HG03575 (cell line): ENCODE measurements at regions not wholly inside any gene's neighbourhood (a gene's known extent, or its start where the extent isn't known, plus 50 kb on each side); places are given as distances from the start of the nearest gene placed in this dataset.

Experiments used
- ATAC-seq: cut with Tn5 transposase; IDR thresholded peaks from one replicate; pipeline ENCODE4 v1.9.1; 2021; ENCODE audit not compliant: unreplicated experiment, insufficient number of reproducible peaks, low FRiP score; ENCODE audit errors: extremely low read depth

DNA sequence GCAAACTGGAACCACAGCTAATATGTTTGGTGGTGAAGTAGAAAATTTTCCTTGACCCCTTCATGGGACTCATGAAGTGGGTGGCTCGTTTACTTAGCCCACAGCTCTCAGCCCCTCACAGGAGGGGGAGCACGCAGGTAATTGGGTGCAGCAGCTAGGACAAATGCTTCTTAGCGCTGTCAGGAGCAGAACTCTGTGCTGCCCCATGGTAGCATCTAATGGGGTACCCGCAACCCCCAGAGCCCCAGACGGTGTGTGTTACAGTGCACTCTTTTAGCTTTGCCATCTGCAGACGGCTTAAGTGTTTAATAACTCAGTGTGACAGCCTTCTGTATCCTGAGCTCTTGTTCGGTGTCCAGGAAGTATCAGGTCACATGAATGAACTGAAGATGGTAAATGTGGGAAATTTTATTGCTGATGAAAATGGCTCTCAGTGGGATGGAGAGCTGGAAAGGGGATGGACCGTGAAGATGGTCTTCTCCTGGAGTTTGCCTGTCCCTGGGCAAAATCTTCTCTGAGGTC lies 189.6 kb upstream of the ZRANB2 start:
- no peak for ATAC-seq

DNA sequence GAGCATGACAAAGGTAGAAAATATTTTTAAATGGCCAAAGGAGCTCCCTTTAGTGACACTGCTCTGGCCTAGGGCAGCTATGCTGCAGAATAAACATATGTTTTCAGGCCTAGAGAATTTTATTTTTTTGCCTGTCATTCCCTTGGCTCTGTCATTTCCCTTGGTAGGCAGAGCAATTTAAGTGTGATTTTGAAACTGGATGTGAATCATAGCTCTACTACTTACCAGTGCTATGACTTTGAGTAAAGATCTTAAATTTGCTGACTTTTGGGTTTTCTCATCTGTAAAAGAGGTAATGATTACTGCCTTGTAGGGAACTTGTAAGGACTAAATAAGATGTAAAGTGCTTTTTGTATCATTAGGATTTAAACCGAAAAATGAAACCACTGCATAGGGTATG lies 189.0 kb upstream of the ZRANB2 start:
- no peak for ATAC-seq

DNA sequence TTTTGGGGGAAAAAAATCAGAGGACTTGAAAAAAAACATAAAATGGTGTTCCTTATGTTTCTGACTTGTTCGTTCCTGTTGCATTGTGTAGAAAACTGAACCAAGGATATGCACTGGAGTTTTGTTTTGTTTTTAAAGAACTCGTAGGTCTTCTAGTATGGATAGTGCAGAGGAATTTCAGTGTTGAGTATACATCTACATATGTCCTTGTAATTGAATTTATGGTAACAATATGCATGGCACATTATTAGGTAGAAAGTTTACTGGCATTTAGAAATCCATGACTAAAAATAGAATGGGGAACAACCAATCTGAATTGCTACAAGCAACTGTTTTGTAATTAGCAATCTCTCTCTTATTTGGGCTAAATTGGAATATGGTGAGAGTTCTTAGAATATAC lies 188.3 kb upstream of the ZRANB2 start:
- ATAC-seq = no peak

DNA sequence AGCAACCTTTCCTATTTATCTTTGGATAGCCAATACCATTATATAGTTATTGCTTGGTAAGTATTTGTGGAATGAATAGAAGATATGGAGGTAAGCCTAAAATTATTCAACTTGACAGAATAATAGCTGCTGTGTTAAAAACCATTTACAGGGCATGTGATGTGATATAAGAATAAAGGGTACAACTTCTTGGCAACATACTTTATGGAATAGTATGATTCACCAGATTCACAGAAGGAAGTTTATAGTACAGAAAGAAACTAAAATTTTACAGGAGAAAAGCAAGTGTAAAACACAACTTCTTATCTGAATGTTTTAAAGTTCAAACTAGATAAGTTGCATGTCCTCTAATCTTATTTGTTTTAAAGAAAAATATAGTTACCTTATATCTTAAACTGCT lies 186.4 kb upstream of the ZRANB2 start:
- ATAC-seq = no peak

DNA sequence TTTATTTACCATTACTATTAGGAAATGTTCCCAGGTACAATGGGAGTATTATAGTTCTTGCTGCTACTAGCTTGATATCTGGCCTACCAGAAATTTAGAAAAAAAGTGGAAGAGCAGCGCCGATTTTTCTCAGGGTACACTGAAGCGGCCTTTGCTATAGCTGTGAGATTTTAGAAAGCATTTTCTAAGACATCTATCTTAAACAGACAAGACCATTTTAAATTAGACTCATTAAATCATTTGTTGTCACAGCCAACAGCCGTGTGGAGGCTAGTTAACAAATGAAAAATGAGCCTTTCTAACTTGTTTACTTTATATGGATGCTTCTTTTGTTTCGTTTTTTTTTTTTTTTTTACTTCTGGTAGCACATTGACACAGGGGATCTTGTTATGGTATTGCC lies 183.2 kb upstream of the ZRANB2 start:
- no peak for ATAC-seq

DNA sequence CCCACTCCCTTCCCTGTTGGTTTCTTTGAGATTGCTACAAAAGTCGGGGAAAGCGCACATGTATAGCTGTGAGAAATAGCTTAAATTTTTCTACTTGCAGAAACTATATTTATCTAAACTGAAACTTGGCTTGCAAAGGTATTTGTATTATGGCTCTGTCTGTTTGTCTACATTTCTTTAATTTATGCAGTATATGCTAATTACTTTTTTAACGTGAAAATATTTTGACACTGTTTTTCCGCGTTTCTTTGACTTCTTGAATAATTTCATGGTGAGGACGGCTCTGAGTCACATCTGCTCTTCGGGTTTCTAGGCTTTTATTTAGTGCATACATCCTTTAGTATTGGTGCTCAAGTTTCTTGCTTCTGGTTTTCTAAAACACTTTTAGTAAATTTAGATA lies 182.1 kb upstream of the ZRANB2 start:
- ATAC-seq = no peak

DNA sequence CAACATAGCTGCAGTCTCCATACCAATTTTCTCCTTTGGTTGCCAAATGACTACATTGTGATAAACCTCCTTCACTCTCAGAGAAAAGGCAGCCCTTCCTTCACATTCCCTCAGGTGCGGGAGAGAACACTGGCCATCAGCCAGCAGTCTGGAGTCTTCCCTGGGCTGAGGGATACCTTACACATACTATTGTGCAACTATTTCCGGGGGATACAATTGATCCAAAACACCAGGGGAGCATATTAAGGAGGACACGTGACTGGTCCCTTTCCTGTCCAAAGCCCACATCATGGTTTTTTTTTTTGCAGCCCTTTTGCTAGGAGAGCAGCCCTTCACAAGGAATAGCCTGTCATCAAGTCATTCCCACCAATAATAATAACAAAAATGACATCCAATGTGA lies 172.1 kb upstream of the ZRANB2 start:
- no peak for ATAC-seq

DNA sequence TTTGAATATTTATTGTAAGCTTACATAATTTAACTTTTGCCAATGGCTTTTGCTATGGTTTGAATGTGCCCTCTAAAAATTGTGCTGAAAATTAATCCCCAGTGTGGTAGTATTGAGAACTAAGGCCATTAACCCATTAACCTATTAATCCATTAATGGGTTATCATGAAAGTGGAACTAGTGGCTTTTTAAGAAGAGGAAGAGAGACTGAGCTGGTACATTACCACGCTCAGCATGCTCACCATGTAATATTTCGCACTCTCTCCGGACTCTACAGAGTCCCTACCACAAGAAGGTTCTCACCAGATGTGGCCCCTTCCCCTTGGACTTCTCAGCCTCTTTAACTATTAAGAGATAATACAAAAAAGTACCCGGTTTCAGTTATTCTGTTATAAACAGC lies 164.4 kb upstream of the ZRANB2 start:
- no peak for ATAC-seq

DNA sequence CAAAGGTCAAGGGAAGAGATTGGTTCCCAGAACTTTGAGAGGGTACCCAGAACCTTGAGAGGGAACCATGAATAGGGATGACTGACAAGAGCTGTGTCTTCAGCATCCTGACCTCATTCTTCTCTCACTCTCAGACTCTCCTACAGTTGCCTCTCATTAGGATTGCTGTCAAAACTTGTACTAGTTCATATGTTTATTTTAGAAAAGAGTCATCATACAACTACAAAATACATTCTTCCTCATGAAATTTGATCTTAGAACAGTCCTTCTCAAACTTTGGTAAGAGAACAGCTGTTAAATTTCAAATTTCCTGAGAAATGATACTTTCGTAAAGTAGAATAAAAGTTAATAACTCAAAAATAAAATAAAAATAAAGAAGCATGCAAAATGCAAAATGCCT lies 161.4 kb upstream of the ZRANB2 start:
- no peak for ATAC-seq

DNA sequence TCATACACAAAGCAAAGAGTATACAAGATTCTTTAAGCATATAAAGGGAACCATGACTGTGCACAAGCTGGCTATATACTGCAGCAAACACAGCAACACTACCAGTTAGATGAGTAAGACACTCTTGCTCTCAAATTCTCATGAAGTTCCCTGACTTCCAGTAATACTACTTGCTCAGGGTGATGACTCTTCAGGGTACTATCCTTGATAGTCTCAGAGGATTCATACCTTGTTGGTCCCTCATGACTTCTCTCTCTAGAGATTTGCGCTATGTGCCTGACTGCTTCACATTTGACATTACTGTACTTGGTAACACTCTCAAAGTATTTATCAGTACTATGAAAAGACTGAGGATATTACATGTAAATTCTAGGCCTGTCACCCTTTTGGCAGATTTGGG lies 159.8 kb upstream of the ZRANB2 start:
- ATAC-seq = no peak

DNA sequence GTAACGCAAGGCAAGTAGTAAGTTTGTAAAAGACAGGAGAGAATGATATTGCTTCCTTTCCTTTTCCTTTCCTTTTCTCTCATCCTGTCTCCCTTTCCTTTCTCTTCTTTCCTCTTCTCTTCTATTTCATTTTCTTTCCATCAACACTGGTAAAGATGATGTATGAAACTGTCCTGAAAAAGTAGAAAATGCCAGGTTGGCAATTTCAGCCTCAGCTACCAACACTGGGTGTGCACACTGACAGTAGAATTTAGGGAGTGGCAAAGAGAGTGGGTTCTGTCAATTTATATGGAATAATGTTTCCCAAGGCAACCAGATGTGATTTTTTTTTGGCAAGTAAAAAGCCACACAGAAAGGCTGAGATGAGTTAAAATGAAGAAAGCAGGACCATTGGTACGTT lies 155.7 kb upstream of the ZRANB2 start:
- ATAC-seq = no peak

DNA sequence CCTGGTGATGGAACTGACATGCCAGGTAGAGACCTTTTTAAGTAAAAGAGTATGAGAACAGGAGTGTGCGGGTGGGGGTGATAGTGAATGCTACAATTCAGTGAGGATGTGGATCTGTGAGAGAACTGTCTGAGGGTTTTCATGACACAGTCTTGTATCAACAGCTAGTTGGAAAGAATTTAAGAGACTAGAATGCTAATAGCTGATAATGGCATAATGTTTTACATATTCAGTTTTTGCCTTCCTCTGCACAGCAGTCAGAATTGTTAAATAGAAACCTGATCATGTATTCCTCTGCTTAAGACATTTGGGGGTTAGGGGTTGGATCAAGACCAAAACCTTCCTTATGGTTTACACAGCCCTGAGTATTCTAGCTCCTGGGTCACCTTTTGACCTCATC lies 152.8 kb upstream of the ZRANB2 start:
- ATAC-seq = no peak

DNA sequence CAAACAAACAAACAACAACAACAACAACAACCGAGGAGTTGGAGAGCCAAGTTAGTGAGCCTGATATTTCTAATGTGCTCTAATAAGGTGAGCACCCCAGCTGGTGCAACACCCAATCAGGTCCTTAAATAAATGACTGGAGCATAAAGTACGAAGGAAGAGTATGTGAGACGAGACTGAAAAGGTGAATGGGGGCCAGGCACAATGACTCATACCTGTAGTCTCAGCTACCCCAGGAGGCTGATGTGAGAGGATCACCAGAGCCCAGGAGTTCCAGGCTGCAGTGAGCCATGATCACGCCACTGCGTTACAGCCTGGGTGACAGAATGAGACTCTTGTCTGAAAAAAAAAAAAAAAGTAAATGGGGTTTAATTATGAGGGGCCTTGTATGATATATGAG lies 152.0 kb upstream of the ZRANB2 start:
- ATAC-seq = no peak

DNA sequence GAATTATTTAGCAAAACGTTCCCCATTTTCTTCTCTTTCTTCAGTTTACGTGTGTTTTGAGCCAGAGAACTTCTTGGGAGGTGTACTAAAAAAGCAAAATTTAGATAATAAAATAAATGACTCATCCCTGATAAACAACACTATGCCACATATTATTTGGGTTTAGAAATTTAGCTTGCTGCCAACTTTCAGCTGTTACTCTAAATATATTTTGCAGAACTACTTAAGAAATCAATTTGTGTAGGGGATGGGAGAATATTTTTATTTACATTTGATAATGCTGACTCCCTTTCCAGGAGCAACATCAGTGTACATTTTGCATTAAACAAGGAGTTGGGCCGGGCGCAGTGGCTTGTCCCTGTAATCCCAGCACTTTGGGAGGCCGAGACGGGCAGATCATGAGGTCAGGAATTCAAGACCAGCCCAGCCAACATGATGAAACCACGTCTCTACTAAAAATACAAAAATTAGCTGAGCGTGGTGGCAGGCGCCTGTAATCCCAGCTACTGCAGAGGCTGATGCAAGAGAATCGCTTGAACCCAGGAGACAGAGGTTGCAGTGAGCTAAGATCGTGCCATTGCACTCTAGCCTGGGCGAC lies 151.4 kb upstream of the ZRANB2 start:
- ATAC-seq = no peak

DNA sequence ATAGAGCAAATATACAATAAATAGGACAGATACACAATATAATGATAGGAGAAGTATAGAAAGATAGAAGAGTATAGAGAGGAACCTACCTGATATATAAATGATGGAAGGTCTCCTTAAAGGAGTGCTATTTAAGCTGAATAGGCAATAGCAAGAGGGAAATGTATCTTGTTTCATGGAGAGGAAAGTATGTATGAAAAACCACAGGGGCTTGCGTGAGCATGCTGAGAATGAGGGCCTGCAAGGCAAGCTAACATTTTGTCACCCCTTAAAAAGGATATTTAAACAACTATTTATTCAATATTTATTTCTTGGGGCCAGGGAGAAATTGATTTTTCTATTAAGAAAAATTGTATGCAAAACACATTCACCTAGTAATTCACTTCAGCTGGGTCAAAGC lies 150.9 kb upstream of the ZRANB2 start:
- no peak for ATAC-seq

DNA sequence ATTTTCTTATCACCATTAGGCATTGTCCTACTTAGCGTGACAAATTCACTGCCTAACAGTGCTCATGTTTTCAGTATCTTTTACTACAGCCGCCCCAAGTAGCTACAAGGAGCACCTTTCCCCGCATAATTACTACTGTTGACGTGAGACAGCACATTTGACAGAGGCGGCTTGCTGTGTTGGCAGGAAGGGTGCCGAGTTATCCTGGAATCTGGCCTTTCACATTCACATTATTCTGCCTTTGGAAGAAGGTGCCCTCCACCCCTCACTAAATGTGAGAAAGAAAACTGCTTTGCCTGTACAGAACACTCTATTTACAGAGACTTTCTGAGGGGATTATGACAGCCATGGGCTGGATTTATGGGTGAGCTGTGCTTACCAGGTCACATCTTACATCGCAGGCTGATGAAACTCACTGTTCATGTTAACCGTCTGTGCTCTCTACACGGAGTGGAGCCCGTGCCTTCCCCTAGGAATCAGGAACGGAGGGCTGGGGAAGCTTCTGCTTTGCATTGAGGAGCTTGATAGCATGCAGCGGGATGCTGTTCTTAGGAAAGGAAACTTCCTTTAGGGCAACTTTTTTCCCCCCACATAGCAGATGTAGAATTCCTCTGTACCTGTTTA lies 148.0 kb upstream of the ZRANB2 start:
- no peak for ATAC-seq

DNA sequence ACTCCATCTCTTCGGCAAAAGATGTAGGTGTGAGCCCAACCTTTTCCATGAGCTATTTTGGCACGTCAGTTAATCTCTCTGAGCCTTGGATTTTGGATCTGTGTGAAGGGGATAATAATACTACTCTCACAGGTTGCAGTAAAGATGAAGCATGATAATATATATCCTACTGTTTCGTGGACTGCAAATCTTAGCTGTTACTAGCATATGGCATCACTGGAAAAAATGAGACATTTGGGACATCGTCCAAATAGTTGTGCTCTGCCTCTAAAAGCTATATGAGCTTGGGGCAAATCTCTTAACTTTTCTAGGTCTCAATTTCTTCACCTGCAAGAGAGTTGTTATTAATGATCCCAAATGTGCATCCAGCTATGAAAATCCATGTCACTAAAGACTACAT lies 147.4 kb upstream of the ZRANB2 start:
- no peak for ATAC-seq

DNA sequence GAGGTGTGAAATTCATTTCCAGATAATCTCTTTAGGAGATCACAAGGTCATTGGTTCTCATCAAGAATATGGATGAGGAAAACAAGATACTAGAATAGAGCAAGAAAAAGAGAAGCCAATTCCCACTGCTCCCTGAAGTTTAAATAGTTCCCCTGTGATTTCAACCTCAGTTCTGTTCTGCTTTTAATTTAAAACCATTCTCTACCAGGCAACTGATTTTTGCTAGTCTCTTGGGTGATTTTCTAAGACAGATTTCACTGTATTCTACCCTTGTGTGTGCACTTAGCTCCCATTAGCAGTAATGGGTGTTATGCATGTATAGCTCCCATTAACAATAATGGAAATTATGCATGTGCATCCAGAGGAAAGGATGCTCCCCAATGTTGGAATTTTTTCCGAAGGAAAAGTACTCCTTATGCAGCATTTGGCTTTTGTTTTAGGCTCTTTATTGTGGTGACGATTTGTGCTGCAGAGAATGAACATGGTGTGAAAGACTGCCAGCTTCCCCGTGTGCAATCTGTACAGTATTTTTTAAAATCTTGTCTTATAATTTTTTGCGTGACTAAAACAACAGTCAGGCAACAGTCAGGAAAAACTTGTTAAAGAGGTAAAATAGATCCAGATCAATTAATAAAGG lies 144.0 kb upstream of the ZRANB2 start:
- no peak for ATAC-seq

DNA sequence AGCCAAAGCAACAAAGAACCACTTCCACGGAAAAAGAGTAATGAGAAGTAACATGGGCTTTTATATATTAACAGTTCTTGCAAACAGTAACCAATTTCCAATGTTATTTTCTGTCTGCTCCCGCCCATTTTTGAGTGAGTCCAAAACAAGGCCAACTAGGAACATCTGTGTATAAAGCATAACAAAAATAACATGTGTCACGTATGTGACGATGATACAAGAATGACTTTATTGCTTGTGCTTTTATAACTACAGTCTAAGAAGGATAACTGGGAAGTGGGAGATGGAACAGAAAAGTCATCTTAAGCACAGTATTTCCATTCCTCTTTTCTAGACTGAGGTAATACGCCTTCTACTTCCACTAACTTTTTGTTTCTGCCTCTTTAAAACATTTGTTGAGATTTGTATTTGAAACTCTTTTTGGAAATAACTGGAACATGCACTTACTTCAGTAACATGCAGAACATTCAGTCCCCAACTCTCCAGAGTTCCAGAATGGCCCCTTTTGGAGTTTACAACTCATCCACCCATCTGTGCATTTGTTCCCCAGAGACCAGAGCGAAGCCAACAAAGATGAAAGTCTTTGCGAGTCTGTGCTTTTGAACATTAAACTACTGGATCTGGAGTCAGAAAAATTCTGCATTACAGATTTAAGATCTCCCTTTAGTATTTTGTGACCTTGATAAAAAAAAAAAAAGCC lies 143.0 kb upstream of the ZRANB2 start:
- no peak for ATAC-seq

DNA sequence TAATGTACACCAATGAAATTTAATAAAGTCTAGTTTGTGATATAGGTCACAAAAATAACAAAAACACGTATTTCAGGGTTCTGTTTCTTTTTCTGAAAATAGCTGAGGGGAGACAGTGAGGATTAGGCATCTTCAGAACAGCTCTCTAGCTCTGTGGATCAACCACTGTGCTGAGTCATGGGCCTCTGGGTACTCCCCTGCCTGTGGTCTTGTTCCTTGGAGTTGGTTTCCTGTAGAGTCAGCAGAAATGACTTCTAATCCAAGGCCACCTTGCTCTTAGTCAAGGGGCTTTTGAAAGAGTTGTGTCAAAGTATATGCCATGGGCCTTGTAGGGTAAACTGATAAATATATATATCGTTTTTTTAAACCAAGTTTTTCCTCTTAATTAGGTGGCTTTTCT lies 141.8 kb upstream of the ZRANB2 start:
- no peak for ATAC-seq
